GM13976 (cell line): ENCODE measurements at regions not wholly inside any gene's neighbourhood (a gene's known extent, or its start where the extent isn't known, plus 50 kb on each side); places are given as distances from the start of the nearest gene placed in this dataset.

Experiments
- DNase-seq: peaks from one replicate; pipeline ENCODE4 v3.0.0; 2012; ENCODE audit warnings: low spot score
- in situ Hi-C: fragments of 300-500 bp; cut with MboI; formaldehyde crosslinking; loops from one replicate; pipeline ENCODE4 v1.12.0; 2022; ENCODE audit warnings: low sequenced_read_pairs, mixed read lengths, inconsistent platforms; ENCODE audit not compliant: unreplicated experiment
- TF ChIP-seq, protein P1 (sequence below): IDR thresholded peaks from 2 replicates; pipeline ENCODE4 v1.5.1; 2012; ENCODE audit warnings: borderline replicate concordance, mild to moderate bottlenecking; ENCODE audit not compliant: insufficient read depth; ENCODE audit errors: extremely low read depth, missing control alignments, control extremely low read depth

DNA sequence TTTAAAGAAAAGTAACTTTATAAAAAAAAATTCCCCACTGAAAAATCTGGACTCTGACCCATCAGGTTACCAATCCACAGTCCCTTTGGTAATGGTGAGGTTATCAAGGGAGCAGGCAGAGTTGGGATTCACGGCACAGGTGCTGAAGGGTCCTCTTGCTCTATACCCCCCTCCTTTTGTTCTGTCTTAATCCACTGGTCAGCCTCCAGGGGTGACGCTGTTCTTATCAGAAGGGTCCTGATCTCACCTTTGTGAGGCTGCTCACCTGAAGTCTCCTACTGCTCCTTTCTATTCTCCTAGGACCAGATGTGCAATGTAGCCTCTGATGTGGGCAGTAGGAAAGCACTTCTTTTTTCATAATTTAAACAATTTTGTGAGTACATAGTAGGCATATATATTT, 80.6 kb upstream of the E2F8 start:
- in situ Hi-C loops, result no loop called here
- TF ChIP-seq, protein P1, sequence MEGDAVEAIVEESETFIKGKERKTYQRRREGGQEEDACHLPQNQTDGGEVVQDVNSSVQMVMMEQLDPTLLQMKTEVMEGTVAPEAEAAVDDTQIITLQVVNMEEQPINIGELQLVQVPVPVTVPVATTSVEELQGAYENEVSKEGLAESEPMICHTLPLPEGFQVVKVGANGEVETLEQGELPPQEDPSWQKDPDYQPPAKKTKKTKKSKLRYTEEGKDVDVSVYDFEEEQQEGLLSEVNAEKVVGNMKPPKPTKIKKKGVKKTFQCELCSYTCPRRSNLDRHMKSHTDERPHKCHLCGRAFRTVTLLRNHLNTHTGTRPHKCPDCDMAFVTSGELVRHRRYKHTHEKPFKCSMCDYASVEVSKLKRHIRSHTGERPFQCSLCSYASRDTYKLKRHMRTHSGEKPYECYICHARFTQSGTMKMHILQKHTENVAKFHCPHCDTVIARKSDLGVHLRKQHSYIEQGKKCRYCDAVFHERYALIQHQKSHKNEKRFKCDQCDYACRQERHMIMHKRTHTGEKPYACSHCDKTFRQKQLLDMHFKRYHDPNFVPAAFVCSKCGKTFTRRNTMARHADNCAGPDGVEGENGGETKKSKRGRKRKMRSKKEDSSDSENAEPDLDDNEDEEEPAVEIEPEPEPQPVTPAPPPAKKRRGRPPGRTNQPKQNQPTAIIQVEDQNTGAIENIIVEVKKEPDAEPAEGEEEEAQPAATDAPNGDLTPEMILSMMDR, result no peak
- no peak for DNase-seq

GRCh38 chr11:19320827-19321226, 80.1 kb upstream of the E2F8 start:
- in situ Hi-C loops, result no loop called here
- DNase-seq, result no peak

DNA sequence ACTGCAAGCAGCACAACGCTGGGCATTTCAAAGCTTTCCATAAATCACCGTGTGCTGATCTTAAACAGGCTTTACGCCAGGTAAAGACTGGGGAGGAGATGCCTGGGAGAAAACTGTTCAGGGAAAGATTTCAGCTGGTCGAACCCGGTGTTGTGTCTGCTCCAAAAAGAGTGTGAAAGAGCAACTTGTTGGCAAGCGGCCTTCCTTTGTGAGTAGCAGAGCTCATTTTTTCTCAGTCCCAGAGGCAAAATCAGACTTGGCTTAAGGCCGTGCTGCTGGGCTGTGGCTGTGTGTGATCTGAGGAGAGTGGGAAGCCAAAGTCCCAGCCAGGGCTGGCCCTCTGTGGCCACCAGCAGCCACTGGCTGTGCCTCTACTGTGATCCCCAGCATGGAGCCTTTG, 75.7 kb upstream of the E2F8 start:
- TF ChIP-seq, protein P1, result no peak
- no peak for DNase-seq
- in situ Hi-C loops, result loop anchor here (10.0 kb wide), 1 partner anchor 228 kb away; no protein-coding TSS in a partner anchor

More at GRCh38 chr11:19320827-19321226, 80.1 kb upstream of the E2F8 start:
- TF ChIP-seq, protein P1, result no peak

DNA sequence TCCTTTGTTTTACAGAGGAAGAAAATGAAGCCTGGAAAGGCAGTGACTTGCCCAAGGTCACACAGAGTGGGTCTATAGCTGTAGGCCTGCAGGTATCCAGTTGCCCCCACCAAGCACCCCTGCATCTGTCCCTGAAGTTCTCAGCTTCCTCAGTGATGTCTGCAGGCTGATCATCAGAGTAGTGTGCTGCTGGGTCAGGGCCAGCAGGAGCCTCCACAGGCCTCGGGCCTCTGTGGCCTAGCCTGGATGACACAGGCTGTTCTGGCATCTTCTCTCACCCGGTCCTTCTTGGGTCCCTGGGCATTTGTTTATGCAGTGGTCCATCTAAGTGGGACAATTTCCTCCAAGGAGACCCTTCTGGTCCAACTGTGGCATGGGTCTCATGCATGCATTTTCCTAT, 74.8 kb upstream of the E2F8 start:
- in situ Hi-C loops, result loop anchor here (10.0 kb wide), 1 partner anchor 229 kb away; no protein-coding TSS in a partner anchor
- DNase-seq, result no peak

DNA sequence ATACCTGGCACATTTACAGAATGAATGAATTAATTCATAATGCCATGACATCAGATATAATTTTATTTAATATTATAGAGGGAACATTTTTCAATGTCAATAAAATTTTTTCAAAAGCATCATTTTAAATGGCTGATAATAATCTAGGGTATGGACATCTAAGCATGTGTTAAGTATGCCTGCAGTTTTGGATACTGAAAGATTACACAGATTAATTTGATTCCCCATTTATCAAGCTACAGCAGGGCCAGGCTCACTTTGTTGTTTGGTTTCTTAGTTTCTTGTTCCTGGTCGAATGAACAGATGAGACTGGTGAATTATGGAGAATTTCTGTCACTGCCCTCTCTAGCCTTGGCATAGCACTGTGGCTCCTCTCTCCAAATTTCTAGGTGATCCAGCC, 72.4 kb upstream of the E2F8 start:
- in situ Hi-C loops, result loop anchor here (10.0 kb wide), 1 partner anchor 232 kb away; no protein-coding TSS in a partner anchor
- TF ChIP-seq, protein P1, result no peak
- DNase-seq, result no peak

More for the DNA sequence above, 74.8 kb upstream of the E2F8 start:
- TF ChIP-seq, protein P1, result no peak

DNA sequence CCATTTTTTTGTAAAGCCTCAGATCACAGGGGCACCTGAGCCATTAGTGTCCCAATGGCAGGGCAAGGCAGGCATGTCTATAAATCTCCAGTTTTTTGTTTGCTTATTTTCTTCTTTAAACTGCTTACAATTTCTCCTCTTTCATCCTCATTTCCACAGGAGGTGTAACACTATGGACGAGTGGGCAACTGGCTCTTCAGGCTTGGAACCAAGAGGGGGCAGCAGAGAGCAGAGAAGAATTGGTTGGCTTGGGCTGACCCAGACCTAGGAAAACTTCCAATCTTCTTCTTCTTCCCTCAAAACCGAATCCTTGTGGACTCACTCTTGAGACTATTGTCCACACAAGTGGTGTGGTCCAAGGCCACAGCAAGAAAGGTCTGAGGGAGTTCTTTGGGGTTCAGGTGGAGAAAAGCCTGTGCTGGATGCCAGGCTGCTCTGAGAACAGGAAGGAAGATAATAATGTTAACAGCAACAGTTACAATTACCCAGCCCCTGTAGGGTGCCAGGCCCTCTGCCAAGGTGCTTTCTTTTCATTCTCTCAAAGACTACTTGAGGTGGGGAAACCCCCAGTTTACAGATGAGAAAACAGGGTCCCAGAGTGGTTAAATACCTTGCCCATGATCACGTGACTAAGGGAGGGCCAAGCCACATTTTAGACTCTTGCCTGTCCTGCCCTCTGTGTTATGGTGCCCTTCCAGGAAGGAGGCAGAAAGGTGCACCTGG, 70.7 kb upstream of the E2F8 start:
- in situ Hi-C loops, result loop anchor here (10.0 kb wide), 1 partner anchor 233 kb away; no protein-coding TSS in a partner anchor
- TF ChIP-seq, protein P1, result peak; percentile 68
- DNase-seq, result peak; percentile 67
